ENCODE measurements at regions not wholly inside any gene's neighbourhood (a gene's known extent, or its start where the extent isn't known, plus 50 kb on each side); places are given as distances from the start of the nearest gene placed in this dataset.

GRCh38 chr15:69692342-69692741 is 239.7 kb downstream of the RPLP1 start:
- no peak for TF ChIP-seq CTCF (IDR thresholded peaks at IDR 0.05)
- TF ChIP-seq POLR2A (IDR thresholded peaks at IDR 0.05) = no peak
